Endodermal cell (in vitro differentiated cells): ENCODE measurements at regions not wholly inside any gene's neighbourhood (a gene's known extent, or its start where the extent isn't known, plus 50 kb on each side); places are given as distances from the start of the nearest gene placed in this dataset.

Source experiments
- DNase-seq: peaks from one replicate; pipeline ENCODE4 v3.0.0-alpha.2; 2017
- H3K27ac ChIP-seq: 2 replicates; pipeline ENCODE4 v1.5.1; 2013; ENCODE audit warnings: mild to moderate bottlenecking, low read depth, low read length, moderate library complexity
- H3K27me3 ChIP-seq: 2 replicates; pipeline ENCODE4 v1.6.1; 2013; ENCODE audit warnings: mild to moderate bottlenecking, low read length, moderate library complexity; ENCODE audit not compliant: insufficient read depth, control insufficient read depth, poor library complexity, severe bottlenecking
- H3K36me3 ChIP-seq: 2 replicates; pipeline ENCODE4 v1.7.0; 2013; ENCODE audit warnings: mild to moderate bottlenecking, low read length, moderate library complexity; ENCODE audit not compliant: control insufficient read depth, insufficient read depth
- H3K4me1 ChIP-seq: one replicate; pipeline ENCODE4 v1.7.0; 2013; ENCODE audit warnings: low read length; ENCODE audit not compliant: control insufficient read depth, insufficient read depth
- H3K4me3 ChIP-seq: 2 replicates; pipeline ENCODE4 v1.5.1; 2013; ENCODE audit warnings: mild to moderate bottlenecking, low read length, moderate library complexity
- H3K9ac ChIP-seq: 2 replicates; pipeline ENCODE4 v1.6.1; 2013; ENCODE audit warnings: mild to moderate bottlenecking, low read length, moderate library complexity; ENCODE audit not compliant: poor library complexity, severe bottlenecking; ENCODE audit errors: extremely low read depth
- H3K9me3 ChIP-seq: 2 replicates; pipeline ENCODE4 v1.6.1; 2013; ENCODE audit warnings: mild to moderate bottlenecking, low read length, moderate library complexity; ENCODE audit not compliant: control insufficient read depth
- H3K27ac Mint-ChIP-seq: 2 replicates; pipeline ENCODE4 v1.8.0; 2020; ENCODE audit warnings: mixed read lengths
- H3K27me3 Mint-ChIP-seq: 2 replicates; pipeline ENCODE4 v1.8.0; 2021; ENCODE audit warnings: mild to moderate bottlenecking, mixed read lengths; ENCODE audit not compliant: insufficient read depth
- H3K36me3 Mint-ChIP-seq: 2 replicates; pipeline ENCODE4 v1.8.0; 2020; ENCODE audit warnings: low read depth, mixed read lengths
- H3K4me1 Mint-ChIP-seq: 2 replicates; pipeline ENCODE4 v1.8.0; 2020; ENCODE audit warnings: mixed read lengths
- H3K4me3 Mint-ChIP-seq: 2 replicates; pipeline ENCODE4 v1.8.0; 2020; ENCODE audit warnings: mild to moderate bottlenecking, moderate library complexity, mixed read lengths
- H3K9me3 Mint-ChIP-seq: 2 replicates; pipeline ENCODE4 v1.8.0; 2020; ENCODE audit warnings: mild to moderate bottlenecking, mixed read lengths
- WGBS, 2 experiments: methylation state at CpG; one replicate each; pipeline versions ENCODE4 v1.1.5 to v1.1.7; 2013; ENCODE audit warnings: missing lambda C conversion rate in 2 of 2, mixed read lengths in 1 of 2; ENCODE audit not compliant: insufficient coverage in 1 of 2, insufficient read length in 1 of 2; 5-methylcytosine and 5-hydroxymethylcytosine counted together
- TF ChIP-seq, protein P1 (sequence below): fragments of 200-600 bp; sonication (generic); conservative IDR thresholded peaks from 2 replicates; pipeline ENCODE4 v1.5.0; 2021; ENCODE audit warnings: antibody characterized with exemption, mild to moderate bottlenecking

GRCh38 chr6:156029286-156029985 is 573.8 kb upstream of the NOX3 start:
- 94% methylated on average over 11 to 12 of the region's 13 CpGs for WGBS, 2 experiments
- H3K4me1 ChIP-seq = no peaks in the 10 kb centered on the region
- no peak overlapping the region for H3K4me3 ChIP-seq
- Mint-ChIP-seq H3K36me3 (peaks cover 4% of the 10 kb centered on the region), H3K27me3 (no peaks in the 10 kb centered on the region), H3K4me1 (no peaks in the 10 kb centered on the region), H3K9me3 (peaks cover 25% of the 10 kb centered on the region), H3K4me3 (no peak overlapping the region), H3K27ac (no peak overlapping the region)
- no peaks in the 10 kb centered on the region for H3K27me3 ChIP-seq
- no peak overlapping the region for H3K9ac ChIP-seq
- TF ChIP-seq, protein P1, sequence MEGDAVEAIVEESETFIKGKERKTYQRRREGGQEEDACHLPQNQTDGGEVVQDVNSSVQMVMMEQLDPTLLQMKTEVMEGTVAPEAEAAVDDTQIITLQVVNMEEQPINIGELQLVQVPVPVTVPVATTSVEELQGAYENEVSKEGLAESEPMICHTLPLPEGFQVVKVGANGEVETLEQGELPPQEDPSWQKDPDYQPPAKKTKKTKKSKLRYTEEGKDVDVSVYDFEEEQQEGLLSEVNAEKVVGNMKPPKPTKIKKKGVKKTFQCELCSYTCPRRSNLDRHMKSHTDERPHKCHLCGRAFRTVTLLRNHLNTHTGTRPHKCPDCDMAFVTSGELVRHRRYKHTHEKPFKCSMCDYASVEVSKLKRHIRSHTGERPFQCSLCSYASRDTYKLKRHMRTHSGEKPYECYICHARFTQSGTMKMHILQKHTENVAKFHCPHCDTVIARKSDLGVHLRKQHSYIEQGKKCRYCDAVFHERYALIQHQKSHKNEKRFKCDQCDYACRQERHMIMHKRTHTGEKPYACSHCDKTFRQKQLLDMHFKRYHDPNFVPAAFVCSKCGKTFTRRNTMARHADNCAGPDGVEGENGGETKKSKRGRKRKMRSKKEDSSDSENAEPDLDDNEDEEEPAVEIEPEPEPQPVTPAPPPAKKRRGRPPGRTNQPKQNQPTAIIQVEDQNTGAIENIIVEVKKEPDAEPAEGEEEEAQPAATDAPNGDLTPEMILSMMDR = no peak
- H3K36me3 ChIP-seq = no peaks in the 10 kb centered on the region
- peaks cover 15% of the 10 kb centered on the region for H3K9me3 ChIP-seq
- no peak overlapping the region for H3K27ac ChIP-seq
- no peak for DNase-seq

DNA sequence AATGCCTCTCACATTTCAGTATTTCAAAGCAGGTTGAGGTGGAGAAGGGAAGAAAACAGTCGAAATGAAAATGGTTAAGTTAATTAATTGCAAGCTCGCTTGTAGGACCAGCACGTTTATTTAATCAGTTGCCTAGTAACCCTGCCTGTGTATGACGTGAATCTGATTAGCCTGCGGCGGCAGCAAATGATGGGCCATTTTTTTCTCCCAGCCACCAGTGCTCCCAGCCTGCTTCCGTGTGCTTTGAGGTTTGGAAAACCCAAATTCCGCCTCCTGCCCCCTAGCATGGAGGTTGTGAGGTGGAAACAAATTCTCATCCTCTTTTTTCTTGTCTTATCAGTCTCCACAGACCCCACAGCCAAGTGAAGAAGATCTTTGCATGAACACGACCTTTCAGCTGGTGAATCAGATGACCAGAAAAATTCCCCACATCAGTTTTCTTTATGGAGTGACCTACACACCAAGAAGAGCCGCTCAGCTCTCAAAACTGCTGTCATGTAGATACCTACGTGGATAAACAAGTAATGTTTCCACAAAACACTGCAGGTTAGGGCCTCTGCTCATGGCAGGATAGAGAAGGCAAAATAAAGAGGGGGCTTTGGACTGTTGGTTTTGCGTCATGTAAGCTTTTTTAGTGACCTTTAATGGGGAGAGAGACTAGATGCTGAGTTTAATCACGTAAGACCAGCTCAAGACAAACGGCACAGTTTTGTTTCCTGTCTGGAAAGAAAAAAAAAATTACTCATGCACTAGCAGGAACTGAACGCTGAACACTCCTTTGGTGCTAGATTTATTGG is 572.9 kb upstream of the NOX3 start:
- Mint-ChIP-seq H3K27ac (no peak overlapping the region), H3K4me3 (no peak overlapping the region), H3K27me3 (no peaks in the 10 kb centered on the region), H3K36me3 (peaks cover 4% of the 10 kb centered on the region), H3K9me3 (peaks cover 25% of the 10 kb centered on the region), H3K4me1 (no peaks in the 10 kb centered on the region)
- DNase-seq = no peak
- 91 to 94% methylated on average over 14 to 15 of the region's 15 CpGs for WGBS, 2 experiments
- Histone ChIP-seq H3K9me3 (peaks cover 14% of the 10 kb centered on the region), H3K9ac (no peak overlapping the region), H3K4me3 (no peak overlapping the region), H3K27me3 (no peaks in the 10 kb centered on the region), H3K4me1 (no peaks in the 10 kb centered on the region), H3K27ac (no peak overlapping the region), H3K36me3 (no peaks in the 10 kb centered on the region)
- TF ChIP-seq, protein P1 = no peak

- Histone ChIP-seq H3K36me3 (no peaks in the 10 kb centered on the region), H3K27me3 (no peaks in the 10 kb centered on the region), H3K4me3 (no peak overlapping the region), H3K9ac (no peak overlapping the region), H3K4me1 (no peaks in the 10 kb centered on the region), H3K9me3 (peaks cover 11% of the 10 kb centered on the region), H3K27ac (no peak overlapping the region)
- peaks cover 19% of the 10 kb centered on the region for H3K9me3 Mint-ChIP-seq
- WGBS, 2 experiments = 92 to 96% methylated on average over 2 to 3 of the region's 3 CpGs
- no peaks in the 10 kb centered on the region for H3K4me1 Mint-ChIP-seq
- H3K4me3 Mint-ChIP-seq = no peak overlapping the region
- DNase-seq = no peak
- no peak overlapping the region for H3K27ac Mint-ChIP-seq
- TF ChIP-seq, protein P1 = no peak
- H3K27me3 Mint-ChIP-seq = no peaks in the 10 kb centered on the region
- no peaks in the 10 kb centered on the region for H3K36me3 Mint-ChIP-seq
These were observed 571.6 kb upstream of the NOX3 start for GRCh38 chr6:156027248-156027626.
